ENCODE measurements at regions not wholly inside any gene's neighbourhood (a gene's known extent, or its start where the extent isn't known, plus 50 kb on each side); places are given as distances from the start of the nearest gene placed in this dataset.

DNA sequence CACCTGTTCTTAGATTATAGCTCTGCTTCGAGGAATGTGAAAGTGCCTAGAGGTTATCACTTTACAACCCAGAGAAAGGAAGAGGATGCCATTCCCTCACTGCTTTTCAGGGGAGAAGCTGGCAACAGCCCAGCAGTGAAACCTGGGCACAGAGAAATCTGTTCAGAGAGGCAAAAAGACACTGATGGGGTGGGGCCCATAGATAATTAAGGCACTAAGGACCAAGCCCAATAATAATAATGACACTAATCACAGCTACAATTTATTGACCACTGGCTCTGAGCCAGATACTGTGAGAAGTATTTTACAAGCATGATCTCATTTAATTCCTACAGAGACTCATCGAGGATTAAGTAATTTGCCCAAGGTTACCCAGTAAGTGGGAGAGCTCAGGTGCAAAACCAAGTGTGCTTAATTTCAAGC, 168.3 kb downstream of the PIK3R1 start:
- TF ChIP-seq, protein P1, sequence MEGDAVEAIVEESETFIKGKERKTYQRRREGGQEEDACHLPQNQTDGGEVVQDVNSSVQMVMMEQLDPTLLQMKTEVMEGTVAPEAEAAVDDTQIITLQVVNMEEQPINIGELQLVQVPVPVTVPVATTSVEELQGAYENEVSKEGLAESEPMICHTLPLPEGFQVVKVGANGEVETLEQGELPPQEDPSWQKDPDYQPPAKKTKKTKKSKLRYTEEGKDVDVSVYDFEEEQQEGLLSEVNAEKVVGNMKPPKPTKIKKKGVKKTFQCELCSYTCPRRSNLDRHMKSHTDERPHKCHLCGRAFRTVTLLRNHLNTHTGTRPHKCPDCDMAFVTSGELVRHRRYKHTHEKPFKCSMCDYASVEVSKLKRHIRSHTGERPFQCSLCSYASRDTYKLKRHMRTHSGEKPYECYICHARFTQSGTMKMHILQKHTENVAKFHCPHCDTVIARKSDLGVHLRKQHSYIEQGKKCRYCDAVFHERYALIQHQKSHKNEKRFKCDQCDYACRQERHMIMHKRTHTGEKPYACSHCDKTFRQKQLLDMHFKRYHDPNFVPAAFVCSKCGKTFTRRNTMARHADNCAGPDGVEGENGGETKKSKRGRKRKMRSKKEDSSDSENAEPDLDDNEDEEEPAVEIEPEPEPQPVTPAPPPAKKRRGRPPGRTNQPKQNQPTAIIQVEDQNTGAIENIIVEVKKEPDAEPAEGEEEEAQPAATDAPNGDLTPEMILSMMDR (IDR thresholded peaks at IDR 0.05 in 2 of 3, conservative IDR thresholded peaks at IDR 0.05 in 1 of 3; ENCODE audit: borderline replicate concordance in 1 of 3, insufficient read depth in 1 of 3, low read depth in 2 of 3, low read length in 2 of 3): no peak
- TF ChIP-seq POLR2AphosphoS5 (IDR thresholded peaks at IDR 0.05; ENCODE audit: low read depth, low read length) (no peak), POLR2A (IDR thresholded peaks at IDR 0.05; ENCODE audit: borderline replicate concordance, extremely low read depth, insufficient read depth, insufficient read length) (no peak), FOSL1 (IDR thresholded peaks at IDR 0.05; ENCODE audit: low read depth) (no peak), EZH2 (IDR thresholded peaks at IDR 0.05) (no peak), CEBPB (IDR thresholded peaks at IDR 0.05; ENCODE audit: low read depth) (no peak), ZNF274 (IDR thresholded peaks at IDR 0.05; ENCODE audit: low read depth, low read length) (no peak), ZFX (IDR thresholded peaks at IDR 0.05) (no peak), EZH2phosphoT487 (IDR thresholded peaks at IDR 0.05; ENCODE audit: borderline replicate concordance) (no peak), SP1 (IDR thresholded peaks at IDR 0.05; ENCODE audit: low read depth) (no peak), ELF1 (IDR thresholded peaks at IDR 0.05; ENCODE audit: borderline replicate concordance, low read depth) (no peak), RAD21 (IDR thresholded peaks at IDR 0.05; ENCODE audit: low read depth) (no peak), SRF (IDR thresholded peaks at IDR 0.05; ENCODE audit: low read depth) (no peak)
- TF ChIP-seq, protein P2, sequence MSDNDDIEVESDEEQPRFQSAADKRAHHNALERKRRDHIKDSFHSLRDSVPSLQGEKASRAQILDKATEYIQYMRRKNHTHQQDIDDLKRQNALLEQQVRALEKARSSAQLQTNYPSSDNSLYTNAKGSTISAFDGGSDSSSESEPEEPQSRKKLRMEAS (IDR thresholded peaks at IDR 0.05): no peak

Measured in HCT116 (cell line).